K562 (cell line): ENCODE measurements at regions not wholly inside any gene's neighbourhood (a gene's known extent, or its start where the extent isn't known, plus 50 kb on each side); places are given as distances from the start of the nearest gene placed in this dataset.

Experiments
- ATAC-seq: fragments of 200-7000 bp; cut with Tn5 transposase; 3 replicates; pipeline ENCODE4 v1.9.1; 2020; ENCODE audit warnings: moderate library complexity
- BruUV-seq: library from RNA; stranded (reverse); fragments of 400-500 nt; replicated peaks from 2 replicates; lab custom pipeline; 2021; lab: Mats Ljungman, UMichigan
- CTCF ChIA-PET: fragments of 300-600 bp; formaldehyde crosslinking; extraction: SDS; loops from one replicate; lab custom pipeline; 2021; ENCODE audit warnings: low intra/inter-chr PET ratio; lab: Yijun Ruan, JAX
- POLR2A ChIA-PET: fragments of 300-600, 350-650 bp; sonication (Branson Sonifier 250); formaldehyde crosslinking; extraction: SDS; loops from one replicate; lab custom pipeline; 2021; ENCODE audit warnings: antibody characterized with exemption, inconsistent platforms; lab: Yijun Ruan, JAX
- DNase-seq, 4 experiments: peaks; one replicate each; pipeline versions ENCODE4 v3.0.0 to v3.0.0-alpha.2; 2011 to 2018; ENCODE audit warnings: low spot score in 3 of 4, mixed read lengths in 3 of 4; ENCODE audit errors: extremely low read depth in 1 of 4
- FAIRE-seq: peaks from 2 replicates; lab custom pipeline; 2011; peaks lifted over from hg19 to GRCh38; lab: Jason Lieb, UNC
- H2AFZ ChIP-seq: 2 replicates; pipeline ENCODE4 v1.6.0; 2011; ENCODE audit warnings: low read depth, low read length, control low read depth, inconsistent platforms
- H3K27ac ChIP-seq: fragments of 200-600 bp; 3 replicates; pipeline ENCODE4 v1.8.0; 2011; ENCODE audit warnings: low read depth, mild to moderate bottlenecking, control low read depth, inconsistent platforms, low read length, moderate library complexity, mixed read lengths; ENCODE audit errors: extremely low read depth
- H3K27me3 ChIP-seq, 2 experiments: fragments of 300-600 bp in 1 of 2; 2 replicates in 1 of 2; 3 replicates in 1 of 2; pipeline versions ENCODE4 v1.6.0 to v1.8.0; 2011; ENCODE audit warnings: inconsistent platforms in 2 of 2, low read length in 2 of 2, mild to moderate bottlenecking in 1 of 2, mixed read lengths in 1 of 2, moderate library complexity in 1 of 2; ENCODE audit not compliant: control insufficient read depth in 2 of 2, insufficient read depth in 2 of 2
- H3K36me3 ChIP-seq: fragments of 300-600 bp; 3 replicates; pipeline ENCODE4 v1.8.0; 2011; ENCODE audit warnings: mild to moderate bottlenecking, low read length, inconsistent platforms; ENCODE audit not compliant: control insufficient read depth, insufficient read depth
- H3K4me1 ChIP-seq, 2 experiments: fragments of 200-600 bp in 1 of 2; replicated peaks in 1 of 2; 2 replicates in 1 of 2; 3 replicates in 1 of 2; pipeline versions ENCODE4 v1.5.1 to v1.8.0; 2011; ENCODE audit warnings: inconsistent platforms in 2 of 2, low read length in 2 of 2, mild to moderate bottlenecking in 1 of 2, mixed read lengths in 1 of 2, moderate library complexity in 1 of 2; ENCODE audit not compliant: control insufficient read depth in 2 of 2, insufficient read depth in 2 of 2
- H3K4me2 ChIP-seq: 2 replicates; pipeline ENCODE4 v1.6.1; 2011; ENCODE audit warnings: low read length, control low read depth, inconsistent platforms, mixed read lengths; ENCODE audit not compliant: insufficient read depth
- H3K4me3 ChIP-seq: fragments of 200-600 bp; sonication (generic), shearing (Covaris generic); 2 replicates; pipeline ENCODE4 v1.5.1; 2016; ENCODE audit warnings: control low read depth, inconsistent platforms
- H3K79me2 ChIP-seq: fragments of 200-600 bp; 3 replicates; pipeline ENCODE4 v1.8.0; 2011; ENCODE audit warnings: low read length, inconsistent platforms; ENCODE audit not compliant: control insufficient read depth, insufficient read depth
- H3K9ac ChIP-seq, 2 experiments: 2 replicates each; pipeline versions ENCODE4 v1.6.0 to v1.6.1; 2011; ENCODE audit warnings: low read depth in 2 of 2, low read length in 2 of 2, control low read depth in 1 of 2, inconsistent platforms in 1 of 2, mild to moderate bottlenecking in 1 of 2, mixed read lengths in 1 of 2; ENCODE audit not compliant: insufficient read depth in 1 of 2
- H3K9me1 ChIP-seq: one replicate; pipeline ENCODE4 v1.6.0; 2011; ENCODE audit warnings: inconsistent platforms, mild to moderate bottlenecking, low read length, moderate library complexity; ENCODE audit not compliant: control insufficient read depth, insufficient read depth
- H3K9me3 ChIP-seq: replicated peaks from 2 replicates; pipeline ENCODE4 v1.5.1; 2011; ENCODE audit warnings: low read depth, low read length, inconsistent platforms; ENCODE audit not compliant: control insufficient read depth, insufficient read depth
- H4K20me1 ChIP-seq: replicated peaks from 2 replicates; pipeline ENCODE4 v1.6.1; 2011; ENCODE audit warnings: low read length, inconsistent platforms, mixed read lengths; ENCODE audit not compliant: control insufficient read depth, insufficient read depth
- FOXM1 ChIP-seq, 2 experiments: fragments of 450-650 bp in 1 of 2; sonication (generic) in 1 of 2; formaldehyde crosslinking in 1 of 2; IDR thresholded peaks; 2 replicates each; pipeline versions ENCODE4 v1.6.1 to v1.9.0; 2017 to 2022; ENCODE audit warnings: low read depth in 2 of 2, mild to moderate bottlenecking in 2 of 2, missing genetic modification reagents in 1 of 2, moderate library complexity in 1 of 2
- NR2C2 ChIP-seq, 2 experiments: fragments of 200-800 bp in 1 of 2; sonication (Bioruptor generic) in 1 of 2; sonication (generic) in 1 of 2; formaldehyde crosslinking in 1 of 2; IDR thresholded peaks; 2 replicates each; pipeline versions ENCODE4 v1.6.1 to v1.8.0; 2016 to 2022; ENCODE audit warnings: mild to moderate bottlenecking in 1 of 2, missing compliant biosample characterization in 1 of 2, missing genetic modification characterization in 1 of 2, missing genetic modification reagents in 1 of 2
- SAFB2 ChIP-seq: fragments of 200-400 bp; formaldehyde crosslinking; IDR thresholded peaks from 2 replicates; pipeline ENCODE4 v1.6.1; 2018; ENCODE audit warnings: borderline replicate concordance, low read length, low read depth, moderate library complexity; ENCODE audit not compliant: severe bottlenecking
- TEAD1 ChIP-seq, 2 experiments: fragments of 450-650 bp in 1 of 2; sonication (generic) in 1 of 2; formaldehyde crosslinking; IDR thresholded peaks; 2 replicates each; pipeline versions ENCODE4 v1.4.0 to v1.8.0; 2020 to 2022; ENCODE audit warnings: mild to moderate bottlenecking in 2 of 2, missing genetic modification reagents in 1 of 2
- TEAD2 ChIP-seq: fragments of 450-650 bp; IDR thresholded peaks from 2 replicates; pipeline ENCODE4 v1.6.1; 2016; ENCODE audit warnings: missing genetic modification characterization, control low read depth, missing compliant biosample characterization
- ZBED1 ChIP-seq: IDR thresholded peaks from 2 replicates; pipeline ENCODE4 v1.6.1; 2014
- ZFP30 ChIP-seq: fragments of 250-450 bp; sonication (Bioruptor Pico); IDR thresholded peaks from 2 replicates; pipeline ENCODE4 v1.8.0; 2022; ENCODE audit warnings: moderate library complexity, mild to moderate bottlenecking, inconsistent platforms, borderline replicate concordance
- ZNF165 ChIP-seq: fragments of 250-450 bp; sonication (Bioruptor Pico); IDR thresholded peaks from 2 replicates; pipeline ENCODE4 v1.4.0; 2020; ENCODE audit warnings: borderline replicate concordance
- ZNF24 ChIP-seq: fragments of 450-650 bp; IDR thresholded peaks from 2 replicates; pipeline ENCODE4 v1.6.1; 2016
- WGBS: fragments of 100-300 bp; shearing (Covaris generic); methylation state at CpG from one replicate; pipeline ENCODE4 v1.1.6; 2016; ENCODE audit warnings: low coverage, mixed read lengths; ENCODE audit not compliant: insufficient coverage; ENCODE audit errors: missing lambda C conversion rate; 5-methylcytosine and 5-hydroxymethylcytosine counted together
- in situ Hi-C: fragments of 300-500 bp; cut with MboI; formaldehyde crosslinking; loops from 4 replicates; pipeline ENCODE4 v1.15.0; 2018; ENCODE audit warnings: inconsistent platforms, mixed read lengths
- intact Hi-C: fragments of 100-400 bp; cut with micrococcal nuclease; formaldehyde crosslinking; loops from 2 replicates; pipeline ENCODE4 v1.14.2; 2022
- TF ChIP-seq, protein P1 (sequence below): fragments of 200-400 bp; formaldehyde crosslinking; IDR thresholded peaks from 2 replicates; pipeline ENCODE4 v1.6.1; 2017; ENCODE audit warnings: mild to moderate bottlenecking, low read depth, low read length, moderate library complexity
- TF ChIP-seq, protein P2 (sequence below): fragments of 250-450 bp; sonication (Bioruptor Pico); IDR thresholded peaks from 2 replicates; pipeline ENCODE4 v1.4.0; 2020; ENCODE audit warnings: borderline replicate concordance

DNA sequence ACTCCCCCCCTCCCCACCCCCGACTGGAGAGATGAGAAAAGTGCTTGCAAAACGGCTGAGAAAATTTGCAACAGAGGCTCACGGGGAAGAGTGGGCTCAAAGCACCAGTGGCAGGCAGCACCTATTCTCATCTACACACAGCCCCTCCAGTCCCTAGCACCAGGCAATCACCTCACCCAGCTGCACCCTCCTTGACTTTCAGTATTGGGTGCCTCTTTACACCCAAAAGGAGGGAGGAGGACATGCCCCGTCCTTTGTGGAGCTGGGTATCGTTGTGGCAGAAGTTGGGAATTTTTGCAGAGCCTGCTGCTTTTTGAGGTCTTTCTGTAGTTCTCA lies 182.8 kb upstream of the TOPAZ1 start:
- H3K79me2 ChIP-seq, result no peaks in the 10 kb centered on the region
- H3K9ac ChIP-seq, result no peak overlapping the region
- no peaks in the 10 kb centered on the region for H3K9me1 ChIP-seq
- ChIA-PET POLR2A (interaction anchor here (0.6 kb wide), 2 partner anchors 48 to 327 kb away, joined by 3 read pairs; no protein-coding TSS in a partner anchor), CTCF (no interaction called here)
- 0 out of 5 replicates have a peak, but pooled peaks cover 0 to 2% of the 10 kb centered on the region in 2 experiments for H3K4me1 ChIP-seq
- ATAC-seq (no peak), DNase-seq (no peak), FAIRE-seq (no peak)
- H3K9me3 ChIP-seq, result no peaks in the 10 kb centered on the region
- no peak overlapping the region for H2AFZ ChIP-seq
- H4K20me1 ChIP-seq, result no peaks in the 10 kb centered on the region
- 0% methylated on average over 3 of the region's 5 CpGs for WGBS
- intact Hi-C loops, result no loop called here
- no peak overlapping the region for H3K4me2 ChIP-seq
- no peaks in the 10 kb centered on the region for H3K36me3 ChIP-seq
- in situ Hi-C loops, result no loop called here
- H3K4me3 ChIP-seq, result no peak overlapping the region
- H3K27ac ChIP-seq, result no peak overlapping the region
- no TSS peak for BruUV-seq
- H3K27me3 ChIP-seq, result peaks cover 18 to 70% of the 10 kb centered on the region in 2 experiments
- TF ChIP-seq TEAD1 (CRISPR knock-in tag; IDR thresholded peaks at IDR 0.05) (no peak), SAFB2 (no peak), ZFP30 (no peak), ZNF165 (CRISPR knock-in tag) (no peak), ZBED1 (no peak), FOXM1 (IDR thresholded peaks at IDR 0.05; ENCODE audit: low read depth) (no peak), FOXM1 (CRISPR knock-in tag; IDR thresholded peaks at IDR 0.05; ENCODE audit: low read depth) (no peak), NR2C2 (CRISPR knock-in tag; IDR thresholded peaks at IDR 0.05) (no peak), NR2C2 (tag; IDR thresholded peaks at IDR 0.05) (no peak), ZNF24 (no peak), TEAD2 (tag) (no peak)
- TF ChIP-seq, protein P1, sequence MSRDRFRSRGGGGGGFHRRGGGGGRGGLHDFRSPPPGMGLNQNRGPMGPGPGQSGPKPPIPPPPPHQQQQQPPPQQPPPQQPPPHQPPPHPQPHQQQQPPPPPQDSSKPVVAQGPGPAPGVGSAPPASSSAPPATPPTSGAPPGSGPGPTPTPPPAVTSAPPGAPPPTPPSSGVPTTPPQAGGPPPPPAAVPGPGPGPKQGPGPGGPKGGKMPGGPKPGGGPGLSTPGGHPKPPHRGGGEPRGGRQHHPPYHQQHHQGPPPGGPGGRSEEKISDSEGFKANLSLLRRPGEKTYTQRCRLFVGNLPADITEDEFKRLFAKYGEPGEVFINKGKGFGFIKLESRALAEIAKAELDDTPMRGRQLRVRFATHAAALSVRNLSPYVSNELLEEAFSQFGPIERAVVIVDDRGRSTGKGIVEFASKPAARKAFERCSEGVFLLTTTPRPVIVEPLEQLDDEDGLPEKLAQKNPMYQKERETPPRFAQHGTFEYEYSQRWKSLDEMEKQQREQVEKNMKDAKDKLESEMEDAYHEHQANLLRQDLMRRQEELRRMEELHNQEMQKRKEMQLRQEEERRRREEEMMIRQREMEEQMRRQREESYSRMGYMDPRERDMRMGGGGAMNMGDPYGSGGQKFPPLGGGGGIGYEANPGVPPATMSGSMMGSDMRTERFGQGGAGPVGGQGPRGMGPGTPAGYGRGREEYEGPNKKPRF, result no peak
- TF ChIP-seq, protein P2, sequence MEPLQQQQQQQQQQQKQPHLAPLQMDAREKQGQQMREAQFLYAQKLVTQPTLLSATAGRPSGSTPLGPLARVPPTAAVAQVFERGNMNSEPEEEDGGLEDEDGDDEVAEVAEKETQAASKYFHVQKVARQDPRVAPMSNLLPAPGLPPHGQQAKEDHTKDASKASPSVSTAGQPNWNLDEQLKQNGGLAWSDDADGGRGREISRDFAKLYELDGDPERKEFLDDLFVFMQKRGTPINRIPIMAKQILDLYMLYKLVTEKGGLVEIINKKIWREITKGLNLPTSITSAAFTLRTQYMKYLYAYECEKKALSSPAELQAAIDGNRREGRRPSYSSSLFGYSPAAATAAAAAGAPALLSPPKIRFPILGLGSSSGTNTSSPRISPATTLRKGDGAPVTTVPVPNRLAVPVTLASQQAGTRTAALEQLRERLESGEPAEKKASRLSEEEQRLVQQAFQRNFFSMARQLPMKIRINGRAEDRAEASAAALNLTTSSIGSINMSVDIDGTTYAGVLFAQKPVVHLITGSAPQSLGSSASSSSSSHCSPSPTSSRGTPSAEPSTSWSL (CRISPR knock-in tag), result no peak
